GM12878 (cell line): ENCODE measurements at regions not wholly inside any gene's neighbourhood (a gene's known extent, or its start where the extent isn't known, plus 50 kb on each side); places are given as distances from the start of the nearest gene placed in this dataset.

Experiments
- BCL11A ChIP-seq: IDR thresholded peaks from 2 replicates; pipeline ENCODE4 v1.6.1; 2011; ENCODE audit warnings: low read depth, low read length
- DPF2 ChIP-seq: fragments of 450-650 bp; IDR thresholded peaks from 2 replicates; pipeline ENCODE4 v1.6.1; 2017; ENCODE audit warnings: mild to moderate bottlenecking
- EGR1 ChIP-seq, 2 experiments: IDR thresholded peaks; 1 replicate in 1 of 2; 2 replicates in 1 of 2; pipeline ENCODE4 v1.6.1; 2011 to 2012; ENCODE audit warnings: low read depth in 2 of 2, low read length in 2 of 2, borderline replicate concordance in 1 of 2, mild to moderate bottlenecking in 1 of 2, moderate library complexity in 1 of 2
- FOXK2 ChIP-seq: fragments of 450-650 bp; IDR thresholded peaks from 2 replicates; pipeline ENCODE4 v1.6.1; 2017; ENCODE audit warnings: mild to moderate bottlenecking, moderate library complexity
- JUNB ChIP-seq: IDR thresholded peaks from 2 replicates; pipeline ENCODE4 v1.6.1; 2016; ENCODE audit warnings: antibody characterized with exemption, mild to moderate bottlenecking
- NFIC ChIP-seq: IDR thresholded peaks from 2 replicates; pipeline ENCODE4 v1.6.1; 2012; ENCODE audit warnings: low read depth, mild to moderate bottlenecking, inconsistent platforms, low read length, moderate library complexity
- NFXL1 ChIP-seq: fragments of 450-650 bp; IDR thresholded peaks from 2 replicates; pipeline ENCODE4 v1.6.1; 2017; ENCODE audit warnings: antibody characterized with exemption, mild to moderate bottlenecking, borderline replicate concordance
- PML ChIP-seq: IDR thresholded peaks from 2 replicates; pipeline ENCODE4 v1.6.1; 2012; ENCODE audit warnings: low read length, inconsistent platforms
- POLR2A ChIP-seq: IDR thresholded peaks from 2 replicates; pipeline ENCODE4 v1.6.1; 2011; ENCODE audit warnings: low read depth, mild to moderate bottlenecking, low read length
- RAD21 ChIP-seq: IDR thresholded peaks from 2 replicates; pipeline ENCODE4 v1.6.1; 2011; ENCODE audit warnings: mild to moderate bottlenecking, low read depth, low read length, moderate library complexity; ENCODE audit not compliant: insufficient read depth
- RAD51 ChIP-seq: fragments of 450-650 bp; IDR thresholded peaks from 2 replicates; pipeline ENCODE4 v1.6.1; 2016; ENCODE audit warnings: moderate library complexity, mild to moderate bottlenecking, inconsistent platforms
- RUNX3 ChIP-seq: IDR thresholded peaks from 2 replicates; pipeline ENCODE4 v1.6.1; 2012; ENCODE audit warnings: low read length, inconsistent platforms
- SMARCA5 ChIP-seq: fragments of 450-650 bp; IDR thresholded peaks from 2 replicates; pipeline ENCODE4 v1.6.1; 2017; ENCODE audit warnings: mild to moderate bottlenecking
- SPI1 ChIP-seq: IDR thresholded peaks from 2 replicates; pipeline ENCODE4 v1.6.1; 2011; ENCODE audit warnings: low read depth, mild to moderate bottlenecking, low read length, moderate library complexity, borderline replicate concordance; ENCODE audit not compliant: insufficient read depth
- STAT1 ChIP-seq: fragments of 450-650 bp; conservative IDR thresholded peaks from 2 replicates; pipeline ENCODE4 v1.6.1; 2014; ENCODE audit warnings: antibody characterized with exemption, mild to moderate bottlenecking
- SUZ12 ChIP-seq: fragments of 200-600 bp; sonication (generic); IDR thresholded peaks from one replicate; pipeline ENCODE4 v1.6.1; 2018; ENCODE audit warnings: antibody characterized with exemption, mild to moderate bottlenecking; ENCODE audit not compliant: unreplicated experiment
- TCF3 ChIP-seq: IDR thresholded peaks from 2 replicates; pipeline ENCODE4 v1.6.1; 2012; ENCODE audit warnings: low read depth, mild to moderate bottlenecking, low read length, borderline replicate concordance; ENCODE audit not compliant: insufficient read depth
- YY1 ChIP-seq: IDR thresholded peaks from 2 replicates; pipeline ENCODE4 v1.6.1; 2011; ENCODE audit warnings: low read depth, mild to moderate bottlenecking, low read length
- ZNF217 ChIP-seq: fragments of 450-650 bp; IDR thresholded peaks from 2 replicates; pipeline ENCODE4 v1.6.1; 2017; ENCODE audit warnings: antibody characterized with exemption, mild to moderate bottlenecking
- ZNF24 ChIP-seq: fragments of 450-650 bp; IDR thresholded peaks from 2 replicates; pipeline ENCODE4 v1.6.1; 2017; ENCODE audit warnings: antibody characterized with exemption, mild to moderate bottlenecking
- TF ChIP-seq, protein P1 (sequence below): fragments of 450-650 bp; IDR thresholded peaks from 2 replicates; pipeline ENCODE4 v1.6.1; 2017; ENCODE audit warnings: mild to moderate bottlenecking, moderate library complexity
- TF ChIP-seq, protein P2 (sequence below): IDR thresholded peaks from 2 replicates; pipeline ENCODE4 v1.6.1; 2012; ENCODE audit warnings: low read depth, low read length, improper control_type of control experiment
- TF ChIP-seq, protein P3 (sequence below): fragments of 450-650 bp; IDR thresholded peaks from 2 replicates; pipeline ENCODE4 v1.6.1; 2018; ENCODE audit warnings: mild to moderate bottlenecking, low read depth, moderate library complexity; ENCODE audit not compliant: partially characterized antibody

DNA sequence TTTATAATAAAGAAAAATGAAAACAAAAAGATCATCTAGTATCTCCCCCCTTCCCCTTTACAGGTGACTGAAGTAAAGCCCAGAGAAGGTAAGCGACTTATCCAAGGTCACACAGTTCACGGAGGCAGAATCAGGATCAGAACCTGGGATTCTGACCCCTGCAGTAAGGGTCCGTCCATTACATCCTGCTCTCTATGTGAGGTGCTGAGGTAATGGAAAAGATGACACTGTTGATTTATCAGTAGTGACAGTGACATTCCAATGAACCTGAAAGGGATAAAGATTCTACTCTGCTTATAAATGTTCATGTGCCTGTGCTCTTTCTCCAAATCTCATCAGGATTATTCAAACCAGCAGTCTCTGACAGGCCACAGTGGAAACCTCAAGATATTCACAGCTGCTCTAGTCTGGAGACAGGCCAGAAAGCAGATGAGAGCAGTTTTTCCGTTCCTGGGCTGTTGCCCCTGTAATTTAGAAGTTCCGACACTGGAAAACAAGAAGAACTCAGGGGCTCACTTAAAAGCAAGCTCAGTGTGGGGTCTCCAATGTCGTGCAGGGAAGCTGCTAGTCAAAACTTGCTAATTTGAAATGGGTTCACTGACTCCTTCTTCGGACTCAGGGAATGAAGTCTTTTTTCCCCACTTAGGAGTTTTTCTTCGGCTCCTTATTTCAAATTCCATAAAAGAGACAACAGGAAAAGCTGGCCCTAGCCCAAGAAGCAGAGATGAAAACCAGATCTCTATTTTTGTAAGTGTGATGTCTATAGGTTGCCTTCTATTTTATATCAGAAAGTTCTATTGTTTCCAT lies 131.8 kb upstream of the EEA1 start (continued):
- TF ChIP-seq NFXL1 (no peak), ZNF217 (peak; percentile 67; the same call in 1 of the 2 replicates), STAT1 (no peak), NFIC (peak; percentile 76), RAD51 (0 out of 2 replicates have a peak, but pooled peaks have one; percentile 23), YY1 (peak; percentile 18; the same call in 1 of the 2 replicates), SPI1 (0 out of 2 replicates have a peak, but pooled peaks have one; percentile 1), RUNX3 (peak; percentile 80), PML (0 out of 2 replicates have a peak, but pooled peaks have one; percentile 21), DPF2 (peak; percentile 56; the same call in 1 of the 2 replicates), ZNF24 (no peak), SMARCA5 (peak; percentile 96), RAD21 (peak; percentile 8; the same call in 1 of the 2 replicates), FOXK2 (no peak), JUNB (peak; percentile 47), POLR2A (no peak), EGR1 (IDR thresholded peaks at IDR 0.05; ENCODE audit: borderline replicate concordance in 1 of 2, low read depth in 2 of 2, low read length in 2 of 2) (no peak), BCL11A (0 out of 2 replicates have a peak, but pooled peaks have one; percentile 37), SUZ12 (no peak), TCF3 (0 out of 2 replicates have a peak, but pooled peaks have one; percentile 30)
- TF ChIP-seq, protein P1, sequence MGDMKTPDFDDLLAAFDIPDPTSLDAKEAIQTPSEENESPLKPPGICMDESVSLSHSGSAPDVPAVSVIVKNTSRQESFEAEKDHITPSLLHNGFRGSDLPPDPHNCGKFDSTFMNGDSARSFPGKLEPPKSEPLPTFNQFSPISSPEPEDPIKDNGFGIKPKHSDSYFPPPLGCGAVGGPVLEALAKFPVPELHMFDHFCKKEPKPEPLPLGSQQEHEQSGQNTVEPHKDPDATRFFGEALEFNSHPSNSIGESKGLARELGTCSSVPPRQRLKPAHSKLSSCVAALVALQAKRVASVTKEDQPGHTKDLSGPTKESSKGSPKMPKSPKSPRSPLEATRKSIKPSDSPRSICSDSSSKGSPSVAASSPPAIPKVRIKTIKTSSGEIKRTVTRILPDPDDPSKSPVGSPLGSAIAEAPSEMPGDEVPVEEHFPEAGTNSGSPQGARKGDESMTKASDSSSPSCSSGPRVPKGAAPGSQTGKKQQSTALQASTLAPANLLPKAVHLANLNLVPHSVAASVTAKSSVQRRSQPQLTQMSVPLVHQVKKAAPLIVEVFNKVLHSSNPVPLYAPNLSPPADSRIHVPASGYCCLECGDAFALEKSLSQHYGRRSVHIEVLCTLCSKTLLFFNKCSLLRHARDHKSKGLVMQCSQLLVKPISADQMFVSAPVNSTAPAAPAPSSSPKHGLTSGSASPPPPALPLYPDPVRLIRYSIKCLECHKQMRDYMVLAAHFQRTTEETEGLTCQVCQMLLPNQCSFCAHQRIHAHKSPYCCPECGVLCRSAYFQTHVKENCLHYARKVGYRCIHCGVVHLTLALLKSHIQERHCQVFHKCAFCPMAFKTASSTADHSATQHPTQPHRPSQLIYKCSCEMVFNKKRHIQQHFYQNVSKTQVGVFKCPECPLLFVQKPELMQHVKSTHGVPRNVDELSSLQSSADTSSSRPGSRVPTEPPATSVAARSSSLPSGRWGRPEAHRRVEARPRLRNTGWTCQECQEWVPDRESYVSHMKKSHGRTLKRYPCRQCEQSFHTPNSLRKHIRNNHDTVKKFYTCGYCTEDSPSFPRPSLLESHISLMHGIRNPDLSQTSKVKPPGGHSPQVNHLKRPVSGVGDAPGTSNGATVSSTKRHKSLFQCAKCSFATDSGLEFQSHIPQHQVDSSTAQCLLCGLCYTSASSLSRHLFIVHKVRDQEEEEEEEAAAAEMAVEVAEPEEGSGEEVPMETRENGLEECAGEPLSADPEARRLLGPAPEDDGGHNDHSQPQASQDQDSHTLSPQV, result no peak
- TF ChIP-seq, protein P2, sequence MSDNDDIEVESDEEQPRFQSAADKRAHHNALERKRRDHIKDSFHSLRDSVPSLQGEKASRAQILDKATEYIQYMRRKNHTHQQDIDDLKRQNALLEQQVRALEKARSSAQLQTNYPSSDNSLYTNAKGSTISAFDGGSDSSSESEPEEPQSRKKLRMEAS, result no peak
- TF ChIP-seq, protein P3, sequence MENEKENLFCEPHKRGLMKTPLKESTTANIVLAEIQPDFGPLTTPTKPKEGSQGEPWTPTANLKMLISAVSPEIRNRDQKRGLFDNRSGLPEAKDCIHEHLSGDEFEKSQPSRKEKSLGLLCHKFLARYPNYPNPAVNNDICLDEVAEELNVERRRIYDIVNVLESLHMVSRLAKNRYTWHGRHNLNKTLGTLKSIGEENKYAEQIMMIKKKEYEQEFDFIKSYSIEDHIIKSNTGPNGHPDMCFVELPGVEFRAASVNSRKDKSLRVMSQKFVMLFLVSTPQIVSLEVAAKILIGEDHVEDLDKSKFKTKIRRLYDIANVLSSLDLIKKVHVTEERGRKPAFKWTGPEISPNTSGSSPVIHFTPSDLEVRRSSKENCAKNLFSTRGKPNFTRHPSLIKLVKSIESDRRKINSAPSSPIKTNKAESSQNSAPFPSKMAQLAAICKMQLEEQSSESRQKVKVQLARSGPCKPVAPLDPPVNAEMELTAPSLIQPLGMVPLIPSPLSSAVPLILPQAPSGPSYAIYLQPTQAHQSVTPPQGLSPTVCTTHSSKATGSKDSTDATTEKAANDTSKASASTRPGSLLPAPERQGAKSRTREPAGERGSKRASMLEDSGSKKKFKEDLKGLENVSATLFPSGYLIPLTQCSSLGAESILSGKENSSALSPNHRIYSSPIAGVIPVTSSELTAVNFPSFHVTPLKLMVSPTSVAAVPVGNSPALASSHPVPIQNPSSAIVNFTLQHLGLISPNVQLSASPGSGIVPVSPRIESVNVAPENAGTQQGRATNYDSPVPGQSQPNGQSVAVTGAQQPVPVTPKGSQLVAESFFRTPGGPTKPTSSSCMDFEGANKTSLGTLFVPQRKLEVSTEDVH, result no peak
